H9 (cell line): ENCODE measurements at regions not wholly inside any gene's neighbourhood (a gene's known extent, or its start where the extent isn't known, plus 50 kb on each side); places are given as distances from the start of the nearest gene placed in this dataset.

ENCODE experiments used
- DNase-seq: peaks from one replicate; pipeline ENCODE4 v3.0.0-alpha.2; 2017
- H2AFZ ChIP-seq: one replicate; pipeline ENCODE4 v1.6.1; 2013; ENCODE audit warnings: mild to moderate bottlenecking, low read length, control low read depth, moderate library complexity
- H2AK5ac ChIP-seq: 2 replicates; pipeline ENCODE4 v1.6.1; 2013; ENCODE audit warnings: low read length, control low read depth, mixed read lengths; ENCODE audit not compliant: insufficient read length
- H2BK120ac ChIP-seq: one replicate; pipeline ENCODE4 v1.6.1; 2013; ENCODE audit warnings: low read depth, mild to moderate bottlenecking, low read length, control low read depth, inconsistent platforms; ENCODE audit not compliant: poor library complexity, severe bottlenecking
- H2BK12ac ChIP-seq: 2 replicates; pipeline ENCODE4 v1.6.1; 2013; ENCODE audit warnings: low read length, control low read depth, mixed read lengths, low read depth; ENCODE audit not compliant: insufficient read length
- H2BK15ac ChIP-seq: 2 replicates; pipeline ENCODE4 v1.6.1; 2013; ENCODE audit warnings: low read depth, low read length, control low read depth
- H2BK20ac ChIP-seq: one replicate; pipeline ENCODE4 v1.6.1; 2013; ENCODE audit warnings: low read depth, mild to moderate bottlenecking, low read length, control low read depth, inconsistent platforms; ENCODE audit not compliant: poor library complexity, severe bottlenecking
- H2BK5ac ChIP-seq: 2 replicates; pipeline ENCODE4 v1.6.1; 2013; ENCODE audit warnings: low read length, control low read depth, mixed read lengths; ENCODE audit not compliant: insufficient read length
- H3K14ac ChIP-seq: 2 replicates; pipeline ENCODE4 v1.6.1; 2013; ENCODE audit warnings: low read length, control low read depth; ENCODE audit not compliant: insufficient read depth
- H3K18ac ChIP-seq: 2 replicates; pipeline ENCODE4 v1.6.1; 2013; ENCODE audit warnings: low read depth, mild to moderate bottlenecking, mixed read lengths, low read length, control low read depth; ENCODE audit not compliant: insufficient read length
- H3K23ac ChIP-seq: 2 replicates; pipeline ENCODE4 v1.6.1; 2013; ENCODE audit warnings: low read length, control low read depth, mixed read lengths, low read depth; ENCODE audit not compliant: insufficient read length
- H3K23me2 ChIP-seq: 2 replicates; pipeline ENCODE4 v1.6.1; 2013; ENCODE audit warnings: low read depth, mild to moderate bottlenecking, mixed read lengths, low read length, control low read depth; ENCODE audit not compliant: insufficient read length, poor library complexity, severe bottlenecking
- H3K27ac ChIP-seq: 2 replicates; pipeline ENCODE4 v1.5.1; 2013; ENCODE audit warnings: low read length, control low read depth, mixed read lengths, low read depth; ENCODE audit not compliant: insufficient read length
- H3K27me3 ChIP-seq: 2 replicates; pipeline ENCODE4 v1.6.1; 2013; ENCODE audit warnings: low read length, control low read depth, inconsistent platforms; ENCODE audit not compliant: insufficient read depth
- H3K4ac ChIP-seq: 2 replicates; pipeline ENCODE4 v1.6.1; 2013; ENCODE audit warnings: low read depth, mild to moderate bottlenecking, control low read depth, inconsistent platforms, low read length, moderate library complexity
- H3K4me1 ChIP-seq: 2 replicates; pipeline ENCODE4 v1.6.1; 2013; ENCODE audit warnings: low read length, control low read depth, inconsistent platforms; ENCODE audit not compliant: insufficient read depth
- H3K4me2 ChIP-seq: 2 replicates; pipeline ENCODE4 v1.6.1; 2013; ENCODE audit warnings: low read length, control low read depth, mixed read lengths; ENCODE audit not compliant: insufficient read length, insufficient read depth
- H3K56ac ChIP-seq: 2 replicates; pipeline ENCODE4 v1.6.1; 2013; ENCODE audit warnings: low read depth, mild to moderate bottlenecking, mixed read lengths, low read length, control low read depth; ENCODE audit not compliant: insufficient read length
- H3K79me1 ChIP-seq: 2 replicates; pipeline ENCODE4 v1.6.1; 2013; ENCODE audit warnings: low read depth, mild to moderate bottlenecking, moderate library complexity, low read length, control low read depth, inconsistent platforms; ENCODE audit not compliant: insufficient read depth, poor library complexity, severe bottlenecking
- H3K79me2 ChIP-seq: 2 replicates; pipeline ENCODE4 v1.6.1; 2013; ENCODE audit warnings: low read length, control low read depth, inconsistent platforms; ENCODE audit not compliant: insufficient read depth
- H3K9ac ChIP-seq: 2 replicates; pipeline ENCODE4 v1.6.1; 2013; ENCODE audit warnings: low read length, control low read depth, mixed read lengths; ENCODE audit not compliant: insufficient read length; ENCODE audit errors: extremely low read depth
- H3K9me3 ChIP-seq: one replicate; pipeline ENCODE4 v1.6.1; 2013; ENCODE audit warnings: low read depth, low read length, inconsistent platforms; ENCODE audit not compliant: control insufficient read depth
- H3T11ph ChIP-seq: one replicate; pipeline ENCODE4 v1.6.1; 2013; ENCODE audit warnings: mild to moderate bottlenecking, low read length, control low read depth, inconsistent platforms
- H4K20me1 ChIP-seq: one replicate; pipeline ENCODE4 v1.6.1; 2013; ENCODE audit not compliant: control insufficient read depth, insufficient read length, insufficient read depth
- H4K5ac ChIP-seq: 2 replicates; pipeline ENCODE4 v1.6.1; 2013; ENCODE audit warnings: low read depth, mild to moderate bottlenecking, mixed read lengths, low read length, control low read depth; ENCODE audit not compliant: insufficient read length
- H4K8ac ChIP-seq: replicated peaks from 2 replicates; pipeline ENCODE4 v1.6.1; 2013; ENCODE audit warnings: low read length, control low read depth, mixed read lengths, low read depth; ENCODE audit not compliant: insufficient read length
- H4K91ac ChIP-seq: 2 replicates; pipeline ENCODE4 v1.6.1; 2013; ENCODE audit warnings: low read depth, mild to moderate bottlenecking, moderate library complexity, mixed read lengths, low read length, control low read depth; ENCODE audit not compliant: insufficient read length
- H3K27ac Mint-ChIP-seq, 3 experiments: 2 replicates in 2 of 3; 3 replicates in 1 of 3; pipeline ENCODE4 v1.8.0; 2020 to 2021; ENCODE audit warnings: mixed read lengths in 3 of 3, mild to moderate bottlenecking in 1 of 3, moderate library complexity in 1 of 3
- H3K27me3 Mint-ChIP-seq: 2 replicates; pipeline ENCODE4 v1.8.0; 2021; ENCODE audit warnings: low read depth, mild to moderate bottlenecking, moderate library complexity, mixed read lengths
- H3K36me3 Mint-ChIP-seq, 3 experiments: 2 replicates in 2 of 3; 3 replicates in 1 of 3; pipeline ENCODE4 v1.8.0; 2020 to 2021; ENCODE audit warnings: low read depth in 3 of 3, mixed read lengths in 3 of 3; ENCODE audit not compliant: insufficient read depth in 1 of 3
- H3K4me1 Mint-ChIP-seq, 2 experiments: 2 replicates each; pipeline ENCODE4 v1.8.0; 2020; ENCODE audit warnings: mixed read lengths in 2 of 2
- H3K4me3 Mint-ChIP-seq, 2 experiments: 2 replicates in 1 of 2; 3 replicates in 1 of 2; pipeline ENCODE4 v1.8.0; 2020 to 2021; ENCODE audit warnings: mild to moderate bottlenecking in 2 of 2, mixed read lengths in 2 of 2, moderate library complexity in 1 of 2
- H3K9me3 Mint-ChIP-seq, 2 experiments: 2 replicates in 1 of 2; 3 replicates in 1 of 2; pipeline ENCODE4 v1.8.0; 2020; ENCODE audit warnings: mild to moderate bottlenecking in 2 of 2, mixed read lengths in 2 of 2, moderate library complexity in 1 of 2
- WGBS: extraction: QIAGEN DNeasy Blood & Tissue Kit; methylation state at CpG from one replicate; pipeline ENCODE4 v1.1.7; 2013; ENCODE audit warnings: missing lambda C conversion rate, low lambda C conversion rate, mixed read lengths; ENCODE audit not compliant: insufficient read length; ENCODE audit errors: extremely low coverage; 5-methylcytosine and 5-hydroxymethylcytosine counted together
- TF ChIP-seq, protein P1 (sequence below): fragments of 200-600 bp; sonication (generic); conservative IDR thresholded peaks from 3 replicates; pipeline ENCODE4 v1.8.0; 2021; ENCODE audit warnings: antibody characterized with exemption, mild to moderate bottlenecking

DNA sequence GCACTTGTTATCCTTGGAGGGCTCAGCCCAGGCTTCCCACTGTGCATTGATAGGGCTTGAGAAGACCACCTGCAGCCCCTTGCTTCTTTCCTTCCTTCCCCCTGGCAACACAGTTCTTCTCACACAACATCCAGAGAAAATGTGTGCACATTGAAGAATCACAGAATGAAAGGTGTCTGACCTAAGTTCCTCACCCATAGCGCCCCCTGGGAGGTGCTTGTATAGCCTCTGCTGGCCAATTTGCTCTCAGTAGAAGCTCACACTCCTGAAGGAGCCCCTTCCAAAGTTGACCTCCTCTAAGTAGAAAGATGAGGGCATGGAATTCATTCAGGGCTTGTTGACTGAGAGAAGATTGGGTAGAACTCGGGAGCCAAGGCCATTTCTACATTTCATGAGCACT lies 758.4 kb upstream of the KLHL29 start:
- H4K20me1 ChIP-seq: no peaks in the 10 kb centered on the region
- TF ChIP-seq, protein P1, sequence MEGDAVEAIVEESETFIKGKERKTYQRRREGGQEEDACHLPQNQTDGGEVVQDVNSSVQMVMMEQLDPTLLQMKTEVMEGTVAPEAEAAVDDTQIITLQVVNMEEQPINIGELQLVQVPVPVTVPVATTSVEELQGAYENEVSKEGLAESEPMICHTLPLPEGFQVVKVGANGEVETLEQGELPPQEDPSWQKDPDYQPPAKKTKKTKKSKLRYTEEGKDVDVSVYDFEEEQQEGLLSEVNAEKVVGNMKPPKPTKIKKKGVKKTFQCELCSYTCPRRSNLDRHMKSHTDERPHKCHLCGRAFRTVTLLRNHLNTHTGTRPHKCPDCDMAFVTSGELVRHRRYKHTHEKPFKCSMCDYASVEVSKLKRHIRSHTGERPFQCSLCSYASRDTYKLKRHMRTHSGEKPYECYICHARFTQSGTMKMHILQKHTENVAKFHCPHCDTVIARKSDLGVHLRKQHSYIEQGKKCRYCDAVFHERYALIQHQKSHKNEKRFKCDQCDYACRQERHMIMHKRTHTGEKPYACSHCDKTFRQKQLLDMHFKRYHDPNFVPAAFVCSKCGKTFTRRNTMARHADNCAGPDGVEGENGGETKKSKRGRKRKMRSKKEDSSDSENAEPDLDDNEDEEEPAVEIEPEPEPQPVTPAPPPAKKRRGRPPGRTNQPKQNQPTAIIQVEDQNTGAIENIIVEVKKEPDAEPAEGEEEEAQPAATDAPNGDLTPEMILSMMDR: peak; percentile 70
- no peak overlapping the region for H3K4me3 Mint-ChIP-seq
- no peak overlapping the region for H2BK15ac ChIP-seq
- H4K5ac ChIP-seq: no peak overlapping the region
- H3K27ac Mint-ChIP-seq: no peak overlapping the region
- H2AK5ac ChIP-seq: no peak overlapping the region
- no peak overlapping the region for H4K8ac ChIP-seq
- H2BK12ac ChIP-seq: no peak overlapping the region
- no peak overlapping the region for H3K9ac ChIP-seq
- DNase-seq: peak; percentile 52
- no peaks in the 10 kb centered on the region for H3K27me3 ChIP-seq
- H3K4ac ChIP-seq: no peak overlapping the region
- no peak overlapping the region for H3T11ph ChIP-seq
- H2BK120ac ChIP-seq: no peak overlapping the region
- H3K23ac ChIP-seq: no peak overlapping the region
- no peaks in the 10 kb centered on the region for H3K79me2 ChIP-seq
- no peaks in the 10 kb centered on the region for H3K9me3 ChIP-seq
- H3K27ac ChIP-seq: no peak overlapping the region
- no peak overlapping the region for H3K14ac ChIP-seq
- H3K4me1 ChIP-seq: no peaks in the 10 kb centered on the region
- H3K18ac ChIP-seq: no peak overlapping the region
- no CpG with 5 or more reads among the region's 2 CpGs for WGBS
- H3K4me1 Mint-ChIP-seq: peaks cover 5 to 8% of the 10 kb centered on the region in 2 experiments
- no peaks in the 10 kb centered on the region for H3K27me3 Mint-ChIP-seq
- H3K23me2 ChIP-seq: no peaks in the 10 kb centered on the region
- no peak overlapping the region for H2BK20ac ChIP-seq
- H4K91ac ChIP-seq: no peak overlapping the region
- H3K56ac ChIP-seq: peak overlapping the region; percentile 34
- no peak overlapping the region for H3K4me2 ChIP-seq
- no peak overlapping the region for H2BK5ac ChIP-seq
- peaks cover 2% of the 10 kb centered on the region in 2 experiments; a peak in 2 of 5 replicates for H3K9me3 Mint-ChIP-seq
- H2AFZ ChIP-seq: no peak overlapping the region
- H3K36me3 Mint-ChIP-seq: peaks cover 0 to 4% (median 2%) of the 10 kb centered on the region in 3 experiments; a peak in 5 of 7 replicates
- H3K79me1 ChIP-seq: no peaks in the 10 kb centered on the region
